Memory B cell (primary cell): ENCODE measurements at regions not wholly inside any gene's neighbourhood (a gene's known extent, or its start where the extent isn't known, plus 50 kb on each side); places are given as distances from the start of the nearest gene placed in this dataset.

Experiments
- ATAC-seq: fragments of 150-1000 bp; cut with Tn5 transposase; 2 replicates; pipeline ENCODE4 v1.10.0; 2021; ENCODE audit warnings: low read depth, mild to moderate bottlenecking, moderate library complexity
- DNase-seq, 2 donors: peaks; one replicate each; pipeline ENCODE4 v3.0.0; 2022; ENCODE audit warnings: low spot score in 2 of 2
- H3K27ac Mint-ChIP-seq: one replicate; pipeline ENCODE4 v1.8.0; 2022; ENCODE audit warnings: mild to moderate bottlenecking, moderate library complexity, mixed read lengths
- H3K27me3 Mint-ChIP-seq: one replicate; pipeline ENCODE4 v1.8.0; 2022; ENCODE audit warnings: mixed read lengths
- H3K36me3 Mint-ChIP-seq: one replicate; pipeline ENCODE4 v1.8.0; 2022; ENCODE audit warnings: mild to moderate bottlenecking, mixed read lengths
- H3K4me1 Mint-ChIP-seq: one replicate; pipeline ENCODE4 v1.8.0; 2022; ENCODE audit warnings: mixed read lengths
- H3K4me3 Mint-ChIP-seq: one replicate; pipeline ENCODE4 v1.8.0; 2022; ENCODE audit warnings: mild to moderate bottlenecking, moderate library complexity, mixed read lengths
- H3K9me3 Mint-ChIP-seq: one replicate; pipeline ENCODE4 v1.8.0; 2022; ENCODE audit warnings: mixed read lengths

GRCh38 chr5:145708169-145708568 is 127.0 kb downstream of the PRELID2 start:
- DNase-seq (no peak), ATAC-seq (no peak)
- no peaks in the 10 kb centered on the region for H3K9me3 Mint-ChIP-seq
- no peak overlapping the region for H3K27ac Mint-ChIP-seq
- no peaks in the 10 kb centered on the region for H3K27me3 Mint-ChIP-seq
- H3K4me1 Mint-ChIP-seq, result no peaks in the 10 kb centered on the region
- no peak overlapping the region for H3K4me3 Mint-ChIP-seq
- H3K36me3 Mint-ChIP-seq, result no peaks in the 10 kb centered on the region

GRCh38 chr5:145704724-145705123 is 130.4 kb downstream of the PRELID2 start:
- Mint-ChIP-seq H3K4me1 (no peaks in the 10 kb centered on the region), H3K27ac (no peak overlapping the region), H3K27me3 (no peaks in the 10 kb centered on the region), H3K36me3 (no peaks in the 10 kb centered on the region), H3K4me3 (no peak overlapping the region), H3K9me3 (no peaks in the 10 kb centered on the region)
- no peak for ATAC-seq
- DNase-seq, result no peak

- no peaks in the 10 kb centered on the region for H3K27me3 Mint-ChIP-seq
- no peak for DNase-seq
- no peaks in the 10 kb centered on the region for H3K36me3 Mint-ChIP-seq
- no peaks in the 10 kb centered on the region for H3K9me3 Mint-ChIP-seq
- H3K4me3 Mint-ChIP-seq, result no peak overlapping the region
- no peak for ATAC-seq
- H3K4me1 Mint-ChIP-seq, result no peaks in the 10 kb centered on the region
- H3K27ac Mint-ChIP-seq, result no peak overlapping the region
Observed at GRCh38 chr5:145703856-145704255, 131.3 kb downstream of the PRELID2 start.

GRCh38 chr5:145701404-145701803 is 133.7 kb downstream of the PRELID2 start:
- Mint-ChIP-seq H3K27ac (no peak overlapping the region), H3K36me3 (no peaks in the 10 kb centered on the region), H3K27me3 (peaks cover 1% of the 10 kb centered on the region), H3K9me3 (no peaks in the 10 kb centered on the region), H3K4me3 (no peak overlapping the region), H3K4me1 (no peaks in the 10 kb centered on the region)
- DNase-seq (no peak), ATAC-seq (no peak)

GRCh38 chr5:145699846-145700245 is 135.3 kb downstream of the PRELID2 start:
- DNase-seq (no peak), ATAC-seq (no peak)
- peaks cover 1% of the 10 kb centered on the region for H3K27me3 Mint-ChIP-seq
- no peak overlapping the region for H3K4me3 Mint-ChIP-seq
- no peaks in the 10 kb centered on the region for H3K9me3 Mint-ChIP-seq
- H3K36me3 Mint-ChIP-seq, result no peaks in the 10 kb centered on the region
- H3K4me1 Mint-ChIP-seq, result no peaks in the 10 kb centered on the region
- H3K27ac Mint-ChIP-seq, result no peak overlapping the region

GRCh38 chr5:145697251-145697990 is 137.7 kb downstream of the PRELID2 start:
- no peaks in the 10 kb centered on the region for H3K4me1 Mint-ChIP-seq
- peaks cover 1% of the 10 kb centered on the region for H3K27me3 Mint-ChIP-seq
- no peaks in the 10 kb centered on the region for H3K36me3 Mint-ChIP-seq
- no peak overlapping the region for H3K4me3 Mint-ChIP-seq
- ATAC-seq, result no peak
- no peak overlapping the region for H3K27ac Mint-ChIP-seq
- DNase-seq, result no peak
- no peaks in the 10 kb centered on the region for H3K9me3 Mint-ChIP-seq

- Mint-ChIP-seq H3K36me3 (no peaks in the 10 kb centered on the region), H3K27me3 (no peaks in the 10 kb centered on the region), H3K9me3 (no peaks in the 10 kb centered on the region), H3K27ac (no peak overlapping the region), H3K4me1 (peaks cover 11% of the 10 kb centered on the region), H3K4me3 (no peak overlapping the region)
- ATAC-seq (peak; percentile 98), DNase-seq (peak in 1 of 2 donors; percentile 12)
Observed at GRCh38 chr5:145689235-145689634, 145.9 kb downstream of the PRELID2 start.

GRCh38 chr5:145687943-145688342 is 147.2 kb downstream of the PRELID2 start:
- ATAC-seq (no peak), DNase-seq (no peak)
- no peaks in the 10 kb centered on the region for H3K27me3 Mint-ChIP-seq
- no peak overlapping the region for H3K27ac Mint-ChIP-seq
- H3K4me3 Mint-ChIP-seq, result no peak overlapping the region
- peaks cover 11% of the 10 kb centered on the region for H3K4me1 Mint-ChIP-seq
- no peaks in the 10 kb centered on the region for H3K36me3 Mint-ChIP-seq
- no peaks in the 10 kb centered on the region for H3K9me3 Mint-ChIP-seq

- H3K27ac Mint-ChIP-seq, result no peak overlapping the region
- DNase-seq (no peak), ATAC-seq (no peak)
- H3K4me1 Mint-ChIP-seq, result peaks cover 11% of the 10 kb centered on the region
- no peaks in the 10 kb centered on the region for H3K9me3 Mint-ChIP-seq
- H3K36me3 Mint-ChIP-seq, result no peaks in the 10 kb centered on the region
- no peaks in the 10 kb centered on the region for H3K27me3 Mint-ChIP-seq
- no peak overlapping the region for H3K4me3 Mint-ChIP-seq
Observed at GRCh38 chr5:145685417-145685816, 149.7 kb downstream of the PRELID2 start.

- no peaks in the 10 kb centered on the region for H3K36me3 Mint-ChIP-seq
- no peak overlapping the region for H3K4me3 Mint-ChIP-seq
- no peak overlapping the region for H3K27ac Mint-ChIP-seq
- H3K9me3 Mint-ChIP-seq, result no peaks in the 10 kb centered on the region
- ATAC-seq (no peak), DNase-seq (no peak)
- peaks cover 2% of the 10 kb centered on the region for H3K4me1 Mint-ChIP-seq
- H3K27me3 Mint-ChIP-seq, result no peaks in the 10 kb centered on the region
Observed at GRCh38 chr5:145683431-145683830, 151.7 kb downstream of the PRELID2 start.

- H3K4me3 Mint-ChIP-seq, result no peak overlapping the region
- H3K9me3 Mint-ChIP-seq, result no peaks in the 10 kb centered on the region
- ATAC-seq, result no peak
- no peak overlapping the region for H3K27ac Mint-ChIP-seq
- no peak for DNase-seq
- no peaks in the 10 kb centered on the region for H3K27me3 Mint-ChIP-seq
- H3K4me1 Mint-ChIP-seq, result no peaks in the 10 kb centered on the region
- no peaks in the 10 kb centered on the region for H3K36me3 Mint-ChIP-seq
Observed at GRCh38 chr5:145682197-145682899, 152.8 kb downstream of the PRELID2 start.

GRCh38 chr5:145681686-145682085 is 153.5 kb downstream of the PRELID2 start:
- ATAC-seq (peak; percentile 57), DNase-seq (peak in 1 of 2 donors; percentile 14)
- no peaks in the 10 kb centered on the region for H3K36me3 Mint-ChIP-seq
- H3K4me3 Mint-ChIP-seq, result no peak overlapping the region
- H3K27ac Mint-ChIP-seq, result no peak overlapping the region
- no peaks in the 10 kb centered on the region for H3K27me3 Mint-ChIP-seq
- no peaks in the 10 kb centered on the region for H3K4me1 Mint-ChIP-seq
- no peaks in the 10 kb centered on the region for H3K9me3 Mint-ChIP-seq

GRCh38 chr5:145681216-145681615 is 153.9 kb downstream of the PRELID2 start:
- Mint-ChIP-seq H3K4me3 (no peak overlapping the region), H3K9me3 (no peaks in the 10 kb centered on the region), H3K4me1 (no peaks in the 10 kb centered on the region), H3K36me3 (no peaks in the 10 kb centered on the region), H3K27me3 (no peaks in the 10 kb centered on the region), H3K27ac (no peak overlapping the region)
- ATAC-seq (no peak), DNase-seq (no peak)

- no peaks in the 10 kb centered on the region for H3K9me3 Mint-ChIP-seq
- no peaks in the 10 kb centered on the region for H3K36me3 Mint-ChIP-seq
- ATAC-seq (no peak), DNase-seq (no peak)
- no peak overlapping the region for H3K27ac Mint-ChIP-seq
- H3K4me1 Mint-ChIP-seq, result no peaks in the 10 kb centered on the region
- H3K27me3 Mint-ChIP-seq, result no peaks in the 10 kb centered on the region
- no peak overlapping the region for H3K4me3 Mint-ChIP-seq
Observed at GRCh38 chr5:145680767-145681166, 154.4 kb downstream of the PRELID2 start.

- no peak overlapping the region for H3K27ac Mint-ChIP-seq
- H3K27me3 Mint-ChIP-seq, result no peaks in the 10 kb centered on the region
- DNase-seq (no peak), ATAC-seq (no peak)
- no peaks in the 10 kb centered on the region for H3K36me3 Mint-ChIP-seq
- no peaks in the 10 kb centered on the region for H3K4me1 Mint-ChIP-seq
- no peak overlapping the region for H3K4me3 Mint-ChIP-seq
- no peaks in the 10 kb centered on the region for H3K9me3 Mint-ChIP-seq
Observed at GRCh38 chr5:145680169-145680568, 155.0 kb downstream of the PRELID2 start.
